ENCODE measurements at regions not wholly inside any gene's neighbourhood (a gene's known extent, or its start where the extent isn't known, plus 50 kb on each side); places are given as distances from the start of the nearest gene placed in this dataset.

GRCh38 chr14:41993687-41994086 is 387.0 kb downstream of the LRFN5 start:
- no peaks in the 10 kb centered on the region for H4K20me1 ChIP-seq (replicated peaks; ENCODE audit: control insufficient read depth, extremely low read depth, insufficient read depth, low read length)
- no peaks in the 10 kb centered on the region for H3K36me3 ChIP-seq (ENCODE audit: control insufficient read depth in 2 of 2, extremely low read depth in 1 of 2, insufficient read depth in 2 of 2, low read length in 2 of 2)
- FAIRE-seq (no peak), DNase-seq (ENCODE audit: low read depth, low spot score) (no peak)
- H3K9me1 ChIP-seq (replicated peaks; ENCODE audit: control insufficient read depth, extremely low read depth, insufficient read depth, low read length): no peaks in the 10 kb centered on the region
- H3K4me3 ChIP-seq (replicated peaks in 1 of 3; ENCODE audit: insufficient read depth in 1 of 3, low read depth in 1 of 3, low read length in 3 of 3): no peak overlapping the region
- no peak overlapping the region for H3K4me2 ChIP-seq (ENCODE audit: insufficient read depth, low read length)
- ChIA-PET CTCF (no interaction called here), POLR2A (no interaction called here)
- H2AFZ ChIP-seq (ENCODE audit: low read depth, low read length): no peak overlapping the region
- H3K9me3 ChIP-seq (replicated peaks; ENCODE audit: control insufficient read depth, insufficient read depth, low read length): no peaks in the 10 kb centered on the region
- H3K79me2 ChIP-seq (ENCODE audit: control insufficient read depth, insufficient read depth, low read length): no peaks in the 10 kb centered on the region
- no TSS peak for BruUV-seq (replicated peaks)
- no peak for TF ChIP-seq MYC (IDR thresholded peaks at IDR 0.05; ENCODE audit: low read depth, low read length)
- no peak for TF ChIP-seq POLR2AphosphoS5 (IDR thresholded peaks at IDR 0.05; ENCODE audit: insufficient read depth, low read depth, low read length)
- TF ChIP-seq FOS (IDR thresholded peaks at IDR 0.05; ENCODE audit: borderline replicate concordance, insufficient read depth, low read length): no peak
- no peak for TF ChIP-seq MAX (IDR thresholded peaks at IDR 0.05; ENCODE audit: insufficient read depth, insufficient read length)
- TF ChIP-seq CTCF (IDR thresholded peaks at IDR 0.05; ENCODE audit: extremely low read depth in 1 of 2, insufficient read depth in 1 of 2, low read depth in 1 of 2, low read length in 2 of 2): no peak
- TF ChIP-seq EZH2 (IDR thresholded peaks at IDR 0.05; ENCODE audit: borderline replicate concordance, low read depth, low read length, severe bottlenecking): no peak
- no peak for TF ChIP-seq GATA2 (IDR thresholded peaks at IDR 0.05; ENCODE audit: insufficient read depth, insufficient read length, low read depth, low read length)
- dilution Hi-C loops (cut with MboI; ENCODE audit: extremely low pct_ligation_motif_present, low sequenced_read_pairs): no loop called here
- no peak overlapping the region for H3K9ac ChIP-seq (replicated peaks; ENCODE audit: extremely low read depth, insufficient read depth, low read length)
- no peak overlapping the region for H3K27ac ChIP-seq (ENCODE audit: insufficient read depth, low read depth, low read length)
- no peaks in the 10 kb centered on the region for H3K27me3 ChIP-seq (ENCODE audit: control insufficient read depth in 2 of 2, insufficient read depth in 2 of 2, low read length in 2 of 2)
- no peaks in the 10 kb centered on the region for H3K4me1 ChIP-seq (ENCODE audit: control insufficient read depth, extremely low read depth, insufficient read depth, low read length)
- intact Hi-C loops (cut with micrococcal nuclease): no loop called here

Data from endothelial cell of umbilical vein (primary cell).